ENCODE measurements at regions not wholly inside any gene's neighbourhood (a gene's known extent, or its start where the extent isn't known, plus 50 kb on each side); places are given as distances from the start of the nearest gene placed in this dataset.

- Mint-ChIP-seq H3K4me3 (no peak overlapping the region), H3K27me3 (no peaks in the 10 kb centered on the region), H3K9me3 (no peaks in the 10 kb centered on the region), H3K36me3 (ENCODE audit: low read depth) (no peaks in the 10 kb centered on the region), H3K27ac (no peak overlapping the region), H3K4me1 (ENCODE audit: low read depth) (peaks cover 7% of the 10 kb centered on the region)
These were observed 57.5 kb downstream of the RPL27A start for GRCh38 chr11:8740129-8740528.

GRCh38 chr11:8744423-8744822 is 61.8 kb downstream of the RPL27A start:
- no peak overlapping the region for H3K4me3 Mint-ChIP-seq

DNA sequence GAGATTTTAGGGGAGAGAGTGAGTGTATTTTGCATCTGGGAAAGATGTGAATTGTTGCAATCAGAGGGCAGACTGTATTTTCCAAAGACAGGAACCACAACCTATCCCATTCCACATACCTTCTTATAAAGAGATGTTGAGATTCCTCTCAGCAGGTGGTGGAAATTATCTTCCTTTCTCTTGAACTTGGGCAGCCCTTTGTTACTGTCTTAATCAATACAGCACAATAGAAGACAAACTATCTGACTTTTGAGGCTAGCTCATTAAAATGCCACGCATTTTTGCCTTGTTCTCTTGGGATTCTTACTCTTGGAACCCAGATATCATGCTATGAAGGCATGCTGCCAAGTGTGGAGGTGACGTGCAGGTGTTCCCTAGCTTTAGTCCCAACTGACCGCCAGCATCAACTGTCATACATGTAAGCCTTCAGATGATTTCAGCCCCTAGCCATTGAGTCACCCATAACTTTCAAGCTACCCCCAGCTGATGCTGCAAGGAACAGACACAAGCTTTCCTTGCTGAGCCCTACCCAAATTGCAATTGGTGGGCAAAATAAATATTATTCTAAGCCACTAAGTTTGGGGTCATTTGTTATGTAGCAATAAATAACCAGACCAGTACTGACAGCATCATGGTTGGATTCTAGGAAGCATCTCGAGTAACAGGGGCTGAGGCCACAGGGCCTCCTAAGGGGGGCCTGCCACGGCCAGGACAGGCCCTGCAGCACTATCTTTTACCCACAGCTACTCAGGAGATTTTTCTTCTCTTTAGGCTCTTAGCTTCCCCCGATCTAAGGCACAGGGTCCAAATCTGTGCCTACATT is 63.0 kb downstream of the RPL27A start:
- H3K4me1 Mint-ChIP-seq (ENCODE audit: low read depth), result peaks cover 11% of the 10 kb centered on the region

More at GRCh38 chr11:8744423-8744822, 61.8 kb downstream of the RPL27A start:
- peaks cover 11% of the 10 kb centered on the region for H3K4me1 Mint-ChIP-seq (ENCODE audit: low read depth)
- no peaks in the 10 kb centered on the region for H3K9me3 Mint-ChIP-seq
- H3K36me3 Mint-ChIP-seq (ENCODE audit: low read depth), result no peaks in the 10 kb centered on the region
- no peak overlapping the region for H3K27ac Mint-ChIP-seq
- peaks cover 14% of the 10 kb centered on the region for H3K27me3 Mint-ChIP-seq

GRCh38 chr11:8746331-8746974 is 63.9 kb downstream of the RPL27A start:
- Mint-ChIP-seq H3K36me3 (ENCODE audit: low read depth) (no peaks in the 10 kb centered on the region), H3K4me1 (ENCODE audit: low read depth) (peaks cover 11% of the 10 kb centered on the region), H3K27ac (no peak overlapping the region), H3K9me3 (peaks cover 3% of the 10 kb centered on the region), H3K27me3 (peaks cover 17% of the 10 kb centered on the region), H3K4me3 (no peak overlapping the region)

More for the DNA sequence above, 63.0 kb downstream of the RPL27A start:
- Mint-ChIP-seq H3K27me3 (peaks cover 14% of the 10 kb centered on the region), H3K4me3 (no peak overlapping the region), H3K9me3 (no peaks in the 10 kb centered on the region), H3K27ac (no peak overlapping the region), H3K36me3 (ENCODE audit: low read depth) (no peaks in the 10 kb centered on the region)

- Mint-ChIP-seq H3K4me1 (ENCODE audit: low read depth) (peaks cover 11% of the 10 kb centered on the region), H3K4me3 (no peak overlapping the region), H3K36me3 (ENCODE audit: low read depth) (no peaks in the 10 kb centered on the region), H3K9me3 (peaks cover 4% of the 10 kb centered on the region), H3K27ac (no peak overlapping the region), H3K27me3 (peaks cover 23% of the 10 kb centered on the region)
These were observed 64.6 kb downstream of the RPL27A start for GRCh38 chr11:8747173-8747572.

GRCh38 chr11:8748317-8748716 is 65.7 kb downstream of the RPL27A start:
- Mint-ChIP-seq H3K36me3 (ENCODE audit: low read depth) (no peaks in the 10 kb centered on the region), H3K27ac (no peak overlapping the region), H3K4me1 (ENCODE audit: low read depth) (peaks cover 11% of the 10 kb centered on the region), H3K4me3 (no peak overlapping the region), H3K9me3 (peaks cover 4% of the 10 kb centered on the region), H3K27me3 (peaks cover 23% of the 10 kb centered on the region)

DNA sequence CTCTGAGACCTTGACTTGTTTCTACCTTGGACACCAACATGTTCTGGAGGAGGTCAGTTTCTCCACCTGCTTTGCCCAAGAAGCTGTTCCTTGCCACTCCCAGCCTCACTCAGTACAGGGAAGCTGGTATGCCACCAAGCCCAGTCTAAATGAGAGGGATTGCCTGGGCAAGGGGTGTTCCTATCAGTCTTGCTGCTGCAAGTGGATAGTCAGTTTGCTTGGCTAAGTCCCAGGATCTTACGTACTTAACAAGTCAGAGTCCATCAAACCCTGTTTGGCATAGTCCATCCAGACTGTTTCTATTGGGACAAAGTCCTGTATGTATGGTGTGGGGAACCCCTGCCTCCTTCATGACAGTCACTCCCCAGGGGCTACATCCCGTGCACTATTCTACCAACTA is 66.6 kb downstream of the RPL27A start:
- no peaks in the 10 kb centered on the region for H3K36me3 Mint-ChIP-seq (ENCODE audit: low read depth)

GRCh38 chr11:8754241-8754640 is 71.6 kb downstream of the RPL27A start:
- Mint-ChIP-seq H3K36me3 (ENCODE audit: low read depth) (no peaks in the 10 kb centered on the region), H3K27ac (no peak overlapping the region), H3K4me3 (no peak overlapping the region), H3K4me1 (ENCODE audit: low read depth) (no peaks in the 10 kb centered on the region), H3K27me3 (peaks cover 9% of the 10 kb centered on the region), H3K9me3 (peaks cover 4% of the 10 kb centered on the region)

More for the DNA sequence above, 66.6 kb downstream of the RPL27A start:
- Mint-ChIP-seq H3K4me1 (ENCODE audit: low read depth) (peaks cover 10% of the 10 kb centered on the region), H3K27ac (no peak overlapping the region), H3K4me3 (no peak overlapping the region), H3K27me3 (peaks cover 23% of the 10 kb centered on the region), H3K9me3 (peaks cover 4% of the 10 kb centered on the region)

- Mint-ChIP-seq H3K9me3 (peaks cover 3% of the 10 kb centered on the region), H3K27ac (no peak overlapping the region), H3K4me1 (ENCODE audit: low read depth) (no peaks in the 10 kb centered on the region), H3K27me3 (peaks cover 9% of the 10 kb centered on the region), H3K36me3 (ENCODE audit: low read depth) (no peaks in the 10 kb centered on the region), H3K4me3 (no peak overlapping the region)
These were observed 73.6 kb downstream of the RPL27A start for GRCh38 chr11:8756201-8756600.

- Mint-ChIP-seq H3K4me1 (ENCODE audit: low read depth) (no peaks in the 10 kb centered on the region), H3K27me3 (peaks cover under 1% of the 10 kb centered on the region), H3K4me3 (no peak overlapping the region), H3K36me3 (ENCODE audit: low read depth) (no peaks in the 10 kb centered on the region), H3K9me3 (no peaks in the 10 kb centered on the region), H3K27ac (no peak overlapping the region)
These were observed 74.5 kb downstream of the RPL27A start for GRCh38 chr11:8757047-8757446.

- Mint-ChIP-seq H3K4me3 (no peak overlapping the region), H3K27me3 (no peaks in the 10 kb centered on the region), H3K4me1 (ENCODE audit: low read depth) (no peaks in the 10 kb centered on the region), H3K36me3 (ENCODE audit: low read depth) (no peaks in the 10 kb centered on the region), H3K27ac (no peak overlapping the region), H3K9me3 (no peaks in the 10 kb centered on the region)
These were observed 74.9 kb downstream of the RPL27A start for GRCh38 chr11:8757533-8757932.

- H3K4me3 Mint-ChIP-seq, result no peak overlapping the region
- no peaks in the 10 kb centered on the region for H3K36me3 Mint-ChIP-seq (ENCODE audit: low read depth)
- no peaks in the 10 kb centered on the region for H3K4me1 Mint-ChIP-seq (ENCODE audit: low read depth)
- peaks cover 4% of the 10 kb centered on the region for H3K27me3 Mint-ChIP-seq
- no peaks in the 10 kb centered on the region for H3K9me3 Mint-ChIP-seq
- H3K27ac Mint-ChIP-seq, result no peak overlapping the region
These were observed 76.1 kb downstream of the RPL27A start for GRCh38 chr11:8758619-8759169.

DNA sequence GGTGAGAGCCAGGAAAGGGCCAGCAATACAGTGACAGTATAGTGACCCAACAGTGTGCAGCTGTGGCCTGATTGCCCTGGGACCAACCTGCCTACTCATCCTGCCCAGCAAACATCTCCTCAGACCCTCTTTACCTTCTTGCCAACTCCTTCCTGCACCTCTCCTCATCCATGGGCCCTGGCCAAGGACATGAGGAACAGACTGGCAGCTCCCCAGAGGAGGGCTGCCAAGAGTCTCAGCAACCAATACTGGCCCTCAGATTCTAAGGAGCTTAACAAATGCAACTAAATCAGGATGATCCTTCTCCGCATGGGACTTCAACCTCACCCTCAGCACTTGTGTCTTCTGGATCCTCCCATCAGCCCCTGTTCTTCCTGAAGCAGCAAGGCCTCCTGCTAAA is 77.0 kb downstream of the RPL27A start:
- H3K4me1 Mint-ChIP-seq (ENCODE audit: low read depth), result no peaks in the 10 kb centered on the region
- H3K27ac Mint-ChIP-seq, result no peak overlapping the region
- no peak overlapping the region for H3K4me3 Mint-ChIP-seq
- H3K9me3 Mint-ChIP-seq, result no peaks in the 10 kb centered on the region
- H3K27me3 Mint-ChIP-seq, result peaks cover 4% of the 10 kb centered on the region
- no peaks in the 10 kb centered on the region for H3K36me3 Mint-ChIP-seq (ENCODE audit: low read depth)

GRCh38 chr11:8760896-8761295 is 78.3 kb downstream of the RPL27A start:
- H3K9me3 Mint-ChIP-seq, result no peaks in the 10 kb centered on the region
- no peaks in the 10 kb centered on the region for H3K36me3 Mint-ChIP-seq (ENCODE audit: low read depth)
- no peak overlapping the region for H3K27ac Mint-ChIP-seq
- H3K4me1 Mint-ChIP-seq (ENCODE audit: low read depth), result no peaks in the 10 kb centered on the region
- peaks cover 4% of the 10 kb centered on the region for H3K27me3 Mint-ChIP-seq
- no peak overlapping the region for H3K4me3 Mint-ChIP-seq

GRCh38 chr11:8763070-8763685 is 80.6 kb downstream of the RPL27A start:
- no peaks in the 10 kb centered on the region for H3K9me3 Mint-ChIP-seq
- no peak overlapping the region for H3K4me3 Mint-ChIP-seq
- H3K27me3 Mint-ChIP-seq, result peaks cover 4% of the 10 kb centered on the region
- H3K4me1 Mint-ChIP-seq (ENCODE audit: low read depth), result no peaks in the 10 kb centered on the region
- H3K36me3 Mint-ChIP-seq (ENCODE audit: low read depth), result no peaks in the 10 kb centered on the region
- H3K27ac Mint-ChIP-seq, result no peak overlapping the region

All from stimulated activated naive CD8-positive, alpha-beta T cell treated with anti-CD3 and anti-CD28 coated beads, Interleukin-15, Interleukin-2, amounts not matched to agents 100 ng/mL and 50 ng/mL, for 24 hours (primary cell).